SKM-1 (cell line): ENCODE measurements at regions not wholly inside any gene's neighbourhood (a gene's known extent, or its start where the extent isn't known, plus 50 kb on each side); places are given as distances from the start of the nearest gene placed in this dataset.
"Not testable (repeated sequence)": the region's sequence is repeated elsewhere in the genome, so short reads cannot be mapped to it uniquely, and the experiment has no call there.

Source experiments
- DNase-seq: peaks from one replicate; lab custom pipeline; 2025; ENCODE audit not compliant: unreplicated experiment; lab: John Stamatoyannopoulos, UW

DNA sequence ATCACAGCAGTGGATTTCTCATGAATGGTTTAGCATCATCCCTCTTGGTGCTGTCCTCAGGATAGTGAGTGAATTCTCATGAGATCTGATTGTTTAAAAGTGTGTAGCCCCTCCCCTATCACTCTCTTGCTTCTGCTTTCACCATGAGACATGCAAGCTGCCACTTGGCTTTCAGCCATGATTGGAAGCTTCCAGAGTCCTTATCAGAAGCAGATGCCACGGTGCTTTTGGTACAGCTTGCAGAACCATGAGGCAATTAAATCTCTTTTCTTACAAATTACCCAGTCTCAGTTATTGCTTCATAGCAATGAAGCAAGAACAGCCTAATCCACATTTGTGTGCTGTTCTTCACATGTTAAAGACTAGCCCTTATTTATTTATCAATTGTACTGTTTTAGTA lies 495.2 kb upstream of the EPHA6 start:
- DNase-seq, result no peak

DNA sequence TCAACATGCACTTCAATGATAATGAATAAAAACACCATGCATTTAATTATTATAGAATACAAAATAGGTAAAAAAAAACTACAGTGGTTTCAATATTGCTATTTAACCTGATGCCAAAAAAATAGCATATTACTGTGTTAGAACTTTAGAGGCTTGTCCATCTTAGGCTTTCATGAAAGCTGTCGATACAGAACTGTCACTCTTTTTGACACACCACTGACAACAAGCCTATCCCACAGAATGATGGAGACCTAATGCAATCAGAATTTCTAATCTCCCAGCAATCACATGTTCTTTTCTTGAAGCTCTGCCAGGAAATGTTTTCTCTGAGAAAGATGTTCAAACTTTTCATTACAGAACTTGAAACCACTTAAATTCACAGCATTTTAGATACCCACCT lies 490.3 kb upstream of the EPHA6 start:
- no peak for DNase-seq

DNA sequence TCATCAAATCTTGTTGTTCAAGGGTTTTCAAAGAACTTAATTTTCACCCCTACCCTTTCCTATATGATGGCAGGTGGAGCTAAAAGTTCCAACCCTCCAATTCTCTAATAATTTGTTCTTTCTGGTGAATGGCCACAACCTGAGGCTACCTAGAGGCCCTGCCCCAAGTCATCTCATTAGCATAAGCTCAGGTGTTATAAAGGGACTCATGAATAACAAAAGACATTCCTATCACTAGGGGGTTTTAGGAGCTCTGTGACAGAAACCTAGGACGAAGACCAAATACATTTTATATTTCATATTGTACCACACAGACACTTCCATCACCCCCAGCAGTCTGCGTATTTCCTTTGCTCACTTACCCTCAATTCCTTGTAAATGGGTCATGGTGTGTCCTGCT lies 483.6 kb upstream of the EPHA6 start:
- DNase-seq, result no peak

DNA sequence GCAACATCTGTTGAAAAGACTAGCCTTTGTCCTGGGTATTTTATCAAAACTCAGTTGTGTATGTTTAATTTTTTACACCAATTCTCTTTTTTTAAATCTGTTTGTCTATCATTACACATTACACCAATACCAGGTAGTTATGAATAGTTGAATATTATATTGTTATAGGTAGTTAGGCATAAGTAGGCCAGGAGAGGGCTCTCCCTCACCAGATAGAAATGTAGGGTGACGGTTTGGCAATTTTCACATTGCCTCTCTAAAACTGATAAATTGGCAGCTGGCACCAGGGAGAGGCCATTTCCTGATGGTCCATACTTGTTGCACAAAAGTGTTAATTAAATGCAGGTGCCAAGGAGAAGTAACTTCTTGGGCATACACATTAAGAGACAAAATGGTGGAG lies 483.1 kb upstream of the EPHA6 start:
- DNase-seq, result no peak

DNA sequence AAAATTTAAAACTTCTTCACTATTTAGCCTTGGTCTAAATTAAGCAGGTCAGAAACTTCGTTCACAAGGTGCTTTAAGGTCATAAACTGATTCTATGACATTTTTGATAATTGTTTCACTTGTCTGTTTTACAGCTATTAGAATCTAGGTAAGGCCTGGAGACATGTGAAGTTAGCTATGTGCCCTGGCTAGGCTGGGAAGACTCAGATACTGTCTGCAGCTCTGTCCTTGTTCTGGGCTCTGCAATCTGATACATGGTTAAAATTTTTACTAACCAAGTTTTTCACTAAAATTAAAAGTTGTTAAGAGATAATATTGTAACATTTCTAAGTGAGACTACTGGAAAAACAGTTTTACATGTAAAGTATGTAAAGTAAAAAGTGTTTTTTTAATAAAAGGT lies 479.6 kb upstream of the EPHA6 start:
- no peak for DNase-seq

DNA sequence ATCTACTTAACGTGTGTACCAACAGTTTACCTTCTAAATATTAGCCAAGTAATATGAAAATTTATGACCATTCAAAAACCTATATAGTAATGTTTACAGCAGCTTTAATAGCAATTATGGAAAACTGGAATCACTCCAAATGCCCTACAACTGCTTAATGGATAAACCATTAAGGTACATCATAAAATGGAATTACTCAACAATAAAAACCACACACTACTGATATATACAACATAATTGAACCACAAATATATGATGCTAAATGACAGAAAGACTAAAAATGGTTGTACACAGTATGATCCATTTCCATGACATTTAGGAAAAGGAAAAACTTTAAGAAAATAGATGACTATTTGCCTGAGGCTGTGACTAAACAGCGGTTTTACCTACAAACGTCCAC lies 467.1 kb upstream of the EPHA6 start:
- DNase-seq, result no peak

DNA sequence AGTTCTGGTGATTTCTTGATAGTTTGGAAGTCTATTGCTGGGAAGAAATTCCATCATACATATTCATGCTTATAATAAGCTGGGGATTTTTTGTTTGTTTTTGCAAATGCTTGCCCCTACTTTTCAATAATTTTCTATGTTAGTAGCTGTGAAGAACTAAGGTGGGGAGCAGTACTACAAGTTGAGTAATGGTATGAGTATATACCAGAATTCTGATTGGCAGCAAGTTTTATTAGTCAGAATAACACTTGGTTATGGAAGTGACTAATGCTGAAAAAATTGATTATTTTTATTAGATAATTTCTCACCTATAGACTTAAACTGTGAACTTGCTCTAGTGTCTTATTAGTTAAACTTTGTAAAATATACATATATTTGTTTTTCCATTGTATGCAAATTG lies 462.8 kb upstream of the EPHA6 start:
- not testable (repeated sequence) for DNase-seq

DNA sequence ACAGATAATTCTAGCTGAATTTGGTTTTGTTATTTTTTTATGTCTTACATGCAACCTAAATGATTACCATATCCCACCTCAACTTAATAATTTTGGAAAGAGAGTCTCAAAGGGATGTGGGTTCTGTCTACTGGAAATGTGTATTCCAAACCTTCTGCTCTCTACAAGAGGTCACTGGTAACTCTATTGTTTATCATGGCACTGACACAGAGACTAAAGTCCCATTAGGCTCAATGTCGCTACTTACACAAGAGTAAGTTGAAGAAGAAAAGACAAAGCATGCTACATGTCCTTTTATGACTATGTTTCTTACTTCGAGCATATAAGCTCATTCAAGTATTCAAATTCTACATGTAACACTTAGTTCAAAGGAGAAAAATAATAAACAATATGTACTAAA lies 460.3 kb upstream of the EPHA6 start:
- no peak for DNase-seq

DNA sequence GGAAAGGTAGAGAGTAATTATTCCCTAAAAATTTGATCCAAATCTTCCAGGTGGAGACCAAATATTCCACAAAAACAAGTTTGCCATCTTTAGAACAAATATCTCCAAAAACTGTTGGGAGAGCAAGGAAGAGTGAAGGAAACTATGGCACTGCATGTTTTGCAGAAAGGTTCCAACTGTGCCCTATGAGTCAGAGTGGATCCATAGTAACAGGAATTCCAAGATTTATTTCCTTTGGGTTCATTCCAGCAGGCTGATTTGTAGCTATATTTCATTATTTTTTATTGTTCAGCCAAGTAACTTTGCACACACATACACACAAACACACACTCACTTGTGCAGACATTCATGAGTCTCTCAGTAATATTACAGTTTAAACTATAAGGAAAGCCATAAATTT lies 459.7 kb upstream of the EPHA6 start:
- DNase-seq, result no peak

DNA sequence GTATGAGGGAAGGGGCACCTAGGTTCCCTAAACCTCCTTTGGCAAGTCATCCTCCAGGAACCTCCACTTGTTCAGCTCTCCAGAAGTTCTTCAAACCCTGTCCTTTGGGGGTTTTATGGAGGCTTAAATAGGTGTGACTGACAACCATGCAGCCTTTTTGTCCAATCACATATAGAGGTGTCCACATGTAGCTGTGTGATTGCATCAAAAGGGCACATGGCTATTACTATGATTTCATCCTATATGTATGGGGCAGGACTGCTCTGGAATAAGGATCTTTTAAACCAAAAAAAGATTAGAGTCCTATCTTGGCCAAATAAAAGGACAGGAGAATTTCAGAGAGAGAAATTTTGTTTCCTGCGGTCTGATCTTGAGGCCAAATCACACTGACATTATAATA lies 453.2 kb upstream of the EPHA6 start:
- DNase-seq, result no peak

DNA sequence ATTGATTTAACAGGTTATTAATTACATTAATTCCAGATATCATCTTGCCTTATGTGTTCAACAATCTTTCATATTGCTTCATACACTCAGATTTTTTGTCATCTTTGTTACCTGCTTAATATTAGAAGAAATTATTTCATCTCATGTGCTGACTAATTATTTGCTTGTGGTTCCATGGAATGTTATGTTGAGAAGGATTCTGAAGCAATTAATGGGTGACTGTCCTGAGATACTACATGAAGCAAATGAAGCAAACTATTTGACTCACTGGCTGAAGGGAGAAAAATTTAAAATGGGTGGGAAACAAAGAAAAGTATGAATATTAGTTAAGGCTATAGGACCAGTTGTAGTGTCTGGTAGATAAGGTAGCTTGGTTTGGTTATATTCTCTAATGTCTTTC lies 443.8 kb upstream of the EPHA6 start:
- DNase-seq, result no peak

DNA sequence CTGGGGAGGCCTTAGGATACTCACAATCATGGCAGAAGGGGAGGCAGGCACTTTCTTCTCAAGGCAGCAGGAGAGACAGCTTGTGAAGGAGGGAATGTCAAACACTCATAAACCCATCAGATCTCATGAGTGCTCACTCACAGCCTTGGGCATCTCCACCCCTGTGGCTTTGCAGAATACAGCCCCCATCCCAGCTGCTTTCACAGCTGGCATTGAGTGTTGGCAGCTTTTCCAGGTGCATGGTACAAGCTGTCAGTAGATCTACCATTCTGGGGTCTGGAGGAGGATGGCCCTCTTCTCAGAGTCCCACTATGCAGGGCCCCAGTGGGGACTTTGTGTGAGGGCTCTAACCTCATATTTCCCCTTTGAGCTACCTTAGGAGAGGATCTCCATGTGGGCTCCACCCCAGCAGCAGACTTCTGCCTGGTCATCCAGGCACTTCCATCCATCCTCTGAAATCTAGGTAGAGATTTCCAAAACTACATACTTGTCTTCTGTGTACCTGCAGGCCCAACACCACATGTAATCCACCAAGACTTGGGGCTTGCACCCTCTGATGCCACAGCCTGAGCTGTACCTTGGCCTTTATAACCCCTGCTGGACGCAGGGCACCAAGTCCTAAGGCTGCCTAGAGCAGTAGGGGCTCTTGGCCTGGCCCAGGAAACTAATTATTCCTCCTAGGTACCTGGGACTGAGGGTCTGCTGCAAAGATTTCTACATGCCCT lies 404.2 kb upstream of the EPHA6 start:
- no peak for DNase-seq

DNA sequence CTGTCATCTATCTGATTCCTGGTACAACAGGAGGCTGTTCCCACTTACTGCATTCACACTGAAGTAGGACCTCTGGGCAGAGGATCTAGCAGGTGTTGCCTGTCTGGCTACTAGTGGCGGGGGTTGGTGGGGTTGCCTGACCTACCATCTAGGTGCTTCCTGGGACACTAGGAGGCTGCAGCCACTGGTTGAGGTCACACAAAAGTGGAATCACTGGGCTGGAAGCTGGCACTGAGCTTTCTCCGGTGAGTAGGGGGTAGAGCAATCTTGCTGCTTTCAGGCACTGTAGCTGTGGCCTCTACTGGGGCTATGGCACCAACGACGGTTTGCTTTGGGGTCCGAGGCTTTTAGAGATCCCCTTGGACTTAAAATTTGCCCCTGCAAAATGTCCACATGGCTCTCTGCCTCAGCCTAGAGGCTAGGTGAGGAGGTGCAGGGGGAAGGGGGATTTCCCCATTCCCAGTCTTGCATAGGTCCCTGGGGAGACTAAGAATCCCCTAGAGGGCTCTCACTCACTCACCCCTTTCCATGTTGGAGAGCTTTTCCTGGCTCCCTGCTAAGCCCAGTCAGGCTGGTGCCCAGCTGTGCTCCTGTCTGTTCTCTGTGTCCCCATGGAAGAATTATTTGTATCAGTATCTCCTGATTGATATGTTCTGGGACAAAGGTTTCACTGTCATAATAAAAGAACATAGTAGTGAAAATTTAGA lies 397.7 kb upstream of the EPHA6 start:
- no peak for DNase-seq

DNA sequence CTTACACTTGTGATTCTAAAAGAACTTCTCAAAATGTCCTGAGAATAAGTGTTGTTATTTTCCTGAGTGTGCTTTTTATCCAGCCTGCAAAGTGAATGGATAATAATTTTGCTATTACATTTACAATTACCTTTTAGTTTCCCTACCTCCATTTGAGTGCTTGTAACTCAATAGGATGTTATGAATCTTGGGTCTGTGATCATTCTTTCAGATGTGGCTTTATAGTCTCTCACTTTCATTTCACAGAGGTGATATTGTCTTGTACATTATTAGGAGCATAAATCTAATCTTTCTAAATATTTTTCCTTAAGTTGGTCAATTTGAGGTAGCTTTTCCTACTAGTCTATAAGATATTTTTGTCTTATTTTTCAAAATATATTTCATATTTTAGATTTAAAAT lies 386.3 kb upstream of the EPHA6 start:
- DNase-seq, result no peak

DNA sequence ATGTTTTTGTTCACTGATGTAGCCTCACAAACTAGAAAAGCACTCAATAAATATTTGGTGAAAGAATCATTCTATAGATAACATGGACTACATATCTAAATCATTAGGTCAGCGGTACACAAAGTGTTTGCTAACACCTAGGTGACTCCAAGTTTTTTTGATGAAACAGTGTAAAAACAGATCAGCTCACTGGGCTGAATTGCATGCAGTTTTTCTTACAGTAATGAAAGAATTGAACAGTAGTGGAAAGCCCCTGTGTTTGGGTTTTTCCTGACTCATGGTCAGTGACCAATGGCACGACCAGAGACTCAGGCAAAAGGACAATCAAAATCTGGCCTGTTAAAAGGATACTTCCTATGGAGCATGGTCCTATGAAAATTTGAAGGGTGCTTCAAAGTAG lies 384.3 kb upstream of the EPHA6 start:
- DNase-seq, result no peak

DNA sequence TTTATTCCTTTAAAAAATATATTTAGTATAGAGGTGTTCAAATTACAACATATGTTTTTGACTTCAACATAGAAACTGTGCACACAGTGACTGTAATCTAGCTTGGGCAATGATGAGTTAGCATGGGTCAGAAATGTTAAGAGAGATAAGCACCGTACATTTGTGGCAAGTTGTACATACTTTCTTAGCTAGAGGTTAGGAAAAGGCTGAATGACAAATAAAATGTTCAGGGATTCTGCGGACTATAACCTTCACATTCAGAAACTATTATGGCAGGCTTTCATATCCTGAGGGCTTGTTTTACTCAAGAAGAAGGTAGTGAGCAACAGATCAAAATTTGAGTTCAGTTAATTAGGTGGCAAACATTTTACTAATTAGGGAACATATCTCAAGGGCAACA lies 379.7 kb upstream of the EPHA6 start:
- DNase-seq, result no peak

DNA sequence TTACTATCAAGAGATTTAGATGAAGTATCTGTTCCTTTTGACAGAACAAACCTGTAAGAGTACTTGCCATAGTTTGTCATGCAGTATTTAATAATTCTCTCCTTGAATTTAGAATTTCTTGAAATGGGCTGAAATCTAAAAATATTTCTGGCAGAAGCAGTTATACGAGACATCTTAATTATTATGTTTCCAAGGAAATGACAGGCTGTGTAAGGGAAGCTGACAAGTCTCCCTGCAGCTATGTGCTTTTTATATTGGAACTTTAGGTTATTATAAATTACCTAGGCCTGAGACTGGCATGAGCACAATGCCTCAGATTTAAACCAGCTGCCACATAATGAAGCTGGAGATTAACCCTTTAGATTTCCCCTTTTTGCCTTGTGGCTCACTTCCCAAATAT lies 365.0 kb upstream of the EPHA6 start:
- no peak for DNase-seq

DNA sequence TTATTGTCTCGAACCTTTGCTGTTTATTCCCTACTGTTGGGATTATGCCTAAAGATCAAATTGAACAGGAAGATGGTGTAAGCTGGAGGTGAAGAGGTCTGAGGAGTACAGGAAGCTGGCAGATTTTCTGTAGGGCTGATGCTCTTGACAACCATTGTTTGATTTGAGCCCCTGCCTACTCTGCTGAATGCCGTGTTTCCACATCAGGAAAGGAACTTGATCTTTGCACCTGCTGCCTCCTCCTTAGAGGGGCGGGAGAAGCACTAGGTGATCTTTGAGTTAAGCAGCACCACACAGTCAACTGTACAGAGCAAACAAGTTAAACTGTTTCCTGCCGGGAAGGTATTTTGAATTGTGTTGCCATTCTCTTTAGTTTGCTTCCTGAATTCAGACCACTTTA lies 364.6 kb upstream of the EPHA6 start:
- DNase-seq, result no peak

DNA sequence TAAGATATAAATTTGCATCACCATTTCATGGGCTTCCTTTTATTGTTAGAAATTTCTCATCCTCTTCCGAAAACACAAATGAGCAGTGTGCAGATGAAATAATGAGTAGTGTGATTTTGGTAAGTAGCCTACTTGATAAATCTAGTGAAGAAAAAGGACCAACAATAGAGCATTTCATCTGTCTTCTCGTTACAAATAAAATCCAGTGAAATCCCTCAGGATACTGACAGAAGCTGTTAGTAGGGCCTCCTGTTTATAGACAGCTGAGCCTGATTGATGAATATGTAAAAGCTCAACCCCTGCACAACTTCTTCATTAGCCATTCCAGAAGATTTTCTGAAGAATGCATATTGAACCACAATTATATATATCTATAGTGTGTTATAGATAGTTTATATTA lies 363.7 kb upstream of the EPHA6 start:
- DNase-seq, result no peak

DNA sequence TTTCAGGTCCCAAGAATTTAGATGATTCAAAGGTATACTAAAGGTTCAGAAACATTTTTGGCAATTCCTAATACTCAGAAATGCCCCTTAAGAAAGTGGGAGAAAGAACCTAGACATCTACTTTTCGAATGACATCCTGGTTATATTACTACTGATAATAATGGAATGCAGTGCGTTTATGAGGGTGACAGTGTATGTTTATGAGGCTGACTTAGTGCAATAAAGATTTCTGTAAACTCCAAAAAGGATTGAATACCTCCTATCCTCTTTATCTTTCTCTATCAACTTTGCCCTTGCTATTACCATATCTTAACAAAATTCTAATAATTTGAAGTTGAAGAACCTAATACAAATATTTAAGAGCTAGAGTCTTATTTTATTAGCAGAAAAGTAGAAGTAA lies 348.9 kb upstream of the EPHA6 start:
- DNase-seq, result no peak

DNA sequence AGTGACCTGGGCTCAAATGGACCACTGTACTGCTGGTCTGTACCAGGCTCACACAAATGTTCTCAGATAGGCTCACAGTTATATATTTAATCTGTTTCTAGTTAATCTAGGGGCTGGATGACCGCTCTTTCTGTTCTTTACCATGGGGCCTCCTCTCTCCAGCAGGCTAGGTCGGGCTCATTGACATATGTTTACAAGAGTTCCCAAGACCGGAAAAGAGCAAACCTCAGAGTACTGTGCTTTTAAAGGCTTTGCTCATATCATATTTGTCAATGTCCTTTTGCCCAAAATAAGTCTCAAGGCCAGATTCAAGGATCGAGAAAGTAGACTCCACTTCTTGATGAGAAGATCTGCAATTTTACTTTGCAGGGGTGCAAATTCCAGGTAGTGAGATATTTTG lies 348.0 kb upstream of the EPHA6 start:
- DNase-seq, result no peak

DNA sequence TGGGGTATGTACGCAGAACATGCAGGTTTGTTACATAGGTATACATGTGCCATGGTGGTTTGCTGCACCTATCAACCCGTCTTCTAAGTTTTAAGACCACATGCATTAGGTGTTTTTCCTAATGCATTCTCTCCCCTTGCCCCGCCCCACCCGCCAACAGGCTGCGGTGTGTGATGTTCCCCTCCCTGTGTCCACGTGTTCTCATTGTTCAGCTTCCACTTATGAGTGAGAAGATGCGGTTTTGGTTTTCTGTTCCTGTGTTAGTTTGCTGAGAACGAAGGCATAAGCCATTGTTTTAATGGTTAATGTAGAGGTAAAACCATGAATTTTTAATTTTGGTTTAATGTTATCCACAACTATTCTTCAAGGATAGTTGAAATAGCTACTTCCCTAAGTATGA lies 346.8 kb upstream of the EPHA6 start:
- DNase-seq, result no peak

DNA sequence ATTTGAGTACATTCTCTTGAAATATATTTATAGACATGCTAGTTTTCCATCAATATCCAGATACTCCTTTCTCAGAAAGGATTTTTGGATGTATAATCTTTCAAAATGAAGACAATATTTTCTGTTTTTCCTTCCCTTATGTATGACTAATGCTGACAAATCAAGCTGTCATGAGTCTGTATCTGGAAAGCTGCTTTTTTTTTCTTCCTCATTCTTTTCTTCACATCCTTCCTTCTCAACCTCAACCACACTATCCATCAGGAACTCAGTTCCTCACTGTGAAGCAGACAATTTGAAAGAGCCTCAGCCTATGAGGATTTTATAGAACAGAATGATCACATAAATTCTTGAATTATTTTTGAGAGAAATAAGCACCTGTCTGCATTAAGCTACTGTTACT lies 335.9 kb upstream of the EPHA6 start:
- no peak for DNase-seq
